ENCODE measurements at regions not wholly inside any gene's neighbourhood (a gene's known extent, or its start where the extent isn't known, plus 50 kb on each side); places are given as distances from the start of the nearest gene placed in this dataset.

GRCh38 chr10:121282797-121283515 is 315.3 kb downstream of the FGFR2 start:
- H3K27me3 Mint-ChIP-seq = peaks cover 5 to 12% of the 10 kb centered on the region in 2 donors
- H3K4me3 Mint-ChIP-seq = no peak overlapping the region
- H3K36me3 Mint-ChIP-seq = no peaks in the 10 kb centered on the region
- H3K9me3 Mint-ChIP-seq = no peaks in the 10 kb centered on the region
- DNase-seq (ENCODE audit: low spot score) (no peak), ATAC-seq (no peak)
- H3K27ac Mint-ChIP-seq = no peak overlapping the region
- H3K4me1 Mint-ChIP-seq (ENCODE audit: low read depth in 2 of 2) = no peaks in the 10 kb centered on the region

GRCh38 chr10:121284936-121285335 is 313.3 kb downstream of the FGFR2 start:
- DNase-seq (ENCODE audit: low spot score) (no peak), ATAC-seq (no peak)
- Mint-ChIP-seq H3K4me3 (no peak overlapping the region), H3K4me1 (ENCODE audit: low read depth in 2 of 2) (no peaks in the 10 kb centered on the region), H3K9me3 (no peaks in the 10 kb centered on the region), H3K27ac (no peak overlapping the region), H3K27me3 (peaks cover 11 to 15% of the 10 kb centered on the region in 2 donors), H3K36me3 (no peaks in the 10 kb centered on the region)

GRCh38 chr10:121285406-121286196 is 312.6 kb downstream of the FGFR2 start:
- ATAC-seq = no peak
- Mint-ChIP-seq H3K9me3 (no peaks in the 10 kb centered on the region), H3K27me3 (peaks cover 11 to 15% of the 10 kb centered on the region in 2 donors), H3K4me3 (no peak overlapping the region), H3K27ac (no peak overlapping the region), H3K4me1 (ENCODE audit: low read depth in 2 of 2) (no peaks in the 10 kb centered on the region), H3K36me3 (no peaks in the 10 kb centered on the region)
- no peak for DNase-seq (ENCODE audit: low spot score)

GRCh38 chr10:121288011-121288410 is 310.2 kb downstream of the FGFR2 start:
- DNase-seq (ENCODE audit: low spot score) = no peak
- H3K4me1 Mint-ChIP-seq (ENCODE audit: low read depth in 2 of 2) = no peaks in the 10 kb centered on the region
- no peaks in the 10 kb centered on the region for H3K9me3 Mint-ChIP-seq
- no peak overlapping the region for H3K4me3 Mint-ChIP-seq
- no peaks in the 10 kb centered on the region for H3K36me3 Mint-ChIP-seq
- H3K27ac Mint-ChIP-seq = no peak overlapping the region
- H3K27me3 Mint-ChIP-seq = peaks cover 14 to 26% of the 10 kb centered on the region in 2 donors
- ATAC-seq = peak in 1 of 2 donors; percentile 7

- H3K9me3 Mint-ChIP-seq = no peaks in the 10 kb centered on the region
- no peaks in the 10 kb centered on the region for H3K4me1 Mint-ChIP-seq (ENCODE audit: low read depth in 2 of 2)
- no peak for ATAC-seq
- peaks cover 14 to 27% of the 10 kb centered on the region in 2 donors for H3K27me3 Mint-ChIP-seq
- no peak overlapping the region for H3K4me3 Mint-ChIP-seq
- H3K36me3 Mint-ChIP-seq = no peaks in the 10 kb centered on the region
- DNase-seq (ENCODE audit: low spot score) = no peak
- H3K27ac Mint-ChIP-seq = no peak overlapping the region
Observed at GRCh38 chr10:121288864-121289661, 309.2 kb downstream of the FGFR2 start.

- Mint-ChIP-seq H3K9me3 (no peaks in the 10 kb centered on the region), H3K27me3 (peaks cover 12 to 27% of the 10 kb centered on the region in 2 donors), H3K4me1 (ENCODE audit: low read depth in 2 of 2) (no peaks in the 10 kb centered on the region), H3K27ac (no peak overlapping the region), H3K36me3 (no peaks in the 10 kb centered on the region), H3K4me3 (no peak overlapping the region)
- no peak for ATAC-seq
- no peak for DNase-seq (ENCODE audit: low spot score)
Observed at GRCh38 chr10:121289800-121290199, 308.4 kb downstream of the FGFR2 start.

GRCh38 chr10:121290674-121291073 is 307.6 kb downstream of the FGFR2 start:
- Mint-ChIP-seq H3K27me3 (peaks cover 10 to 27% of the 10 kb centered on the region in 2 donors), H3K9me3 (no peaks in the 10 kb centered on the region), H3K4me3 (no peak overlapping the region), H3K27ac (no peak overlapping the region), H3K4me1 (ENCODE audit: low read depth in 2 of 2) (no peaks in the 10 kb centered on the region), H3K36me3 (no peaks in the 10 kb centered on the region)
- no peak for ATAC-seq
- no peak for DNase-seq (ENCODE audit: low spot score)

- Mint-ChIP-seq H3K4me1 (ENCODE audit: low read depth in 2 of 2) (no peaks in the 10 kb centered on the region), H3K36me3 (no peaks in the 10 kb centered on the region), H3K4me3 (no peak overlapping the region), H3K27ac (no peak overlapping the region), H3K9me3 (no peaks in the 10 kb centered on the region), H3K27me3 (peaks cover 10 to 27% of the 10 kb centered on the region in 2 donors)
- DNase-seq (ENCODE audit: low spot score) = no peak
- no peak for ATAC-seq
Observed at GRCh38 chr10:121291376-121291775, 306.9 kb downstream of the FGFR2 start.

GRCh38 chr10:121291823-121292222 is 306.4 kb downstream of the FGFR2 start:
- Mint-ChIP-seq H3K4me1 (ENCODE audit: low read depth in 2 of 2) (no peaks in the 10 kb centered on the region), H3K36me3 (no peaks in the 10 kb centered on the region), H3K4me3 (no peak overlapping the region), H3K9me3 (no peaks in the 10 kb centered on the region), H3K27me3 (peaks cover 10 to 27% of the 10 kb centered on the region in 2 donors), H3K27ac (no peak overlapping the region)
- no peak for ATAC-seq
- no peak for DNase-seq (ENCODE audit: low spot score)

GRCh38 chr10:121292321-121292720 is 305.9 kb downstream of the FGFR2 start:
- H3K27ac Mint-ChIP-seq = no peak overlapping the region
- ATAC-seq = peak in 1 of 2 donors; percentile 19
- H3K27me3 Mint-ChIP-seq = peaks cover 10 to 27% of the 10 kb centered on the region in 2 donors
- no peak overlapping the region for H3K4me3 Mint-ChIP-seq
- no peaks in the 10 kb centered on the region for H3K9me3 Mint-ChIP-seq
- H3K4me1 Mint-ChIP-seq (ENCODE audit: low read depth in 2 of 2) = no peaks in the 10 kb centered on the region
- DNase-seq (ENCODE audit: low spot score) = no peak
- no peaks in the 10 kb centered on the region for H3K36me3 Mint-ChIP-seq

GRCh38 chr10:121293110-121293509 is 305.1 kb downstream of the FGFR2 start:
- Mint-ChIP-seq H3K27ac (no peak overlapping the region), H3K36me3 (no peaks in the 10 kb centered on the region), H3K4me1 (ENCODE audit: low read depth in 2 of 2) (no peaks in the 10 kb centered on the region), H3K4me3 (no peak overlapping the region), H3K27me3 (peaks cover 8 to 19% of the 10 kb centered on the region in 2 donors), H3K9me3 (no peaks in the 10 kb centered on the region)
- ATAC-seq = no peak
- DNase-seq (ENCODE audit: low spot score) = no peak

GRCh38 chr10:121294630-121295029 is 303.6 kb downstream of the FGFR2 start:
- Mint-ChIP-seq H3K4me1 (ENCODE audit: low read depth in 2 of 2) (no peaks in the 10 kb centered on the region), H3K36me3 (no peaks in the 10 kb centered on the region), H3K27me3 (peaks cover 3 to 13% of the 10 kb centered on the region in 2 donors), H3K27ac (no peak overlapping the region), H3K9me3 (no peaks in the 10 kb centered on the region), H3K4me3 (no peak overlapping the region)
- ATAC-seq = no peak
- no peak for DNase-seq (ENCODE audit: low spot score)

- no peaks in the 10 kb centered on the region for H3K4me1 Mint-ChIP-seq (ENCODE audit: low read depth in 2 of 2)
- no peak overlapping the region for H3K4me3 Mint-ChIP-seq
- H3K27me3 Mint-ChIP-seq = peaks cover 3 to 13% of the 10 kb centered on the region in 2 donors
- DNase-seq (ENCODE audit: low spot score) = no peak
- ATAC-seq = no peak
- H3K36me3 Mint-ChIP-seq = no peaks in the 10 kb centered on the region
- H3K9me3 Mint-ChIP-seq = no peaks in the 10 kb centered on the region
- no peak overlapping the region for H3K27ac Mint-ChIP-seq
Observed at GRCh38 chr10:121296378-121296777, 301.9 kb downstream of the FGFR2 start.

Data from natural killer cell treated with Interleukin-12 subunit alpha and Interleukin-12 subunit beta and Interleukin-15 and Interleukin-18, amount 100 ng/mL, for 72 hours (primary cell).